Stimulated activated effector memory CD8-positive, alpha-beta T cell treated with anti-CD3 and anti-CD28 coated beads, Interleukin-12 subunit alpha, Interleukin-12 subunit beta, amount 100 ng/mL, for 72 hours (primary cell): ENCODE measurements at regions not wholly inside any gene's neighbourhood (a gene's known extent, or its start where the extent isn't known, plus 50 kb on each side); places are given as distances from the start of the nearest gene placed in this dataset.

Experiments
- ATAC-seq: fragments of 150-1000 bp; cut with Tn5 transposase; 2 replicates; pipeline ENCODE4 v1.10.0; 2021
- DNase-seq, 2 donors: peaks; one replicate each; pipeline ENCODE4 v3.0.0; 2021 to 2022; ENCODE audit warnings: low spot score in 2 of 2
- H3K27ac Mint-ChIP-seq: one replicate; pipeline ENCODE4 v1.8.0; 2022; ENCODE audit warnings: mild to moderate bottlenecking, mixed read lengths
- H3K36me3 Mint-ChIP-seq: one replicate; pipeline ENCODE4 v1.8.0; 2022; ENCODE audit warnings: mild to moderate bottlenecking, mixed read lengths
- H3K4me1 Mint-ChIP-seq: one replicate; pipeline ENCODE4 v1.8.0; 2022; ENCODE audit warnings: mixed read lengths
- H3K4me3 Mint-ChIP-seq: one replicate; pipeline ENCODE4 v1.8.0; 2022; ENCODE audit warnings: mild to moderate bottlenecking, mixed read lengths
- H3K9me3 Mint-ChIP-seq: one replicate; pipeline ENCODE4 v1.8.0; 2022; ENCODE audit warnings: mixed read lengths

- no peak for ATAC-seq
- H3K9me3 Mint-ChIP-seq = peaks cover 14% of the 10 kb centered on the region
- H3K27ac Mint-ChIP-seq = no peak overlapping the region
- no peaks in the 10 kb centered on the region for H3K4me1 Mint-ChIP-seq
- H3K4me3 Mint-ChIP-seq = no peak overlapping the region
- H3K36me3 Mint-ChIP-seq = no peaks in the 10 kb centered on the region
- DNase-seq = no peak
Measured at GRCh38 chr2:149849136-149849535, 261.6 kb upstream of the MMADHC start.

GRCh38 chr2:149841396-149841795 lies 253.8 kb upstream of the MMADHC start:
- ATAC-seq = no peak
- no peak for DNase-seq
- H3K4me3 Mint-ChIP-seq = no peak overlapping the region
- H3K4me1 Mint-ChIP-seq = no peaks in the 10 kb centered on the region
- no peaks in the 10 kb centered on the region for H3K36me3 Mint-ChIP-seq
- H3K9me3 Mint-ChIP-seq = peaks cover 6% of the 10 kb centered on the region
- H3K27ac Mint-ChIP-seq = no peak overlapping the region

GRCh38 chr2:149832324-149832723 lies 244.7 kb upstream of the MMADHC start:
- DNase-seq (no peak), ATAC-seq (no peak)
- H3K9me3 Mint-ChIP-seq = peaks cover 4% of the 10 kb centered on the region
- no peak overlapping the region for H3K4me3 Mint-ChIP-seq
- no peaks in the 10 kb centered on the region for H3K36me3 Mint-ChIP-seq
- H3K4me1 Mint-ChIP-seq = no peaks in the 10 kb centered on the region
- H3K27ac Mint-ChIP-seq = no peak overlapping the region

- DNase-seq (no peak), ATAC-seq (no peak)
- H3K27ac Mint-ChIP-seq = no peak overlapping the region
- no peaks in the 10 kb centered on the region for H3K36me3 Mint-ChIP-seq
- no peak overlapping the region for H3K4me3 Mint-ChIP-seq
- H3K9me3 Mint-ChIP-seq = peaks cover 4% of the 10 kb centered on the region
- H3K4me1 Mint-ChIP-seq = no peaks in the 10 kb centered on the region
Measured at GRCh38 chr2:149828520-149829210, 241.1 kb upstream of the MMADHC start.

- no peak overlapping the region for H3K27ac Mint-ChIP-seq
- no peaks in the 10 kb centered on the region for H3K36me3 Mint-ChIP-seq
- DNase-seq = no peak
- peaks cover 4% of the 10 kb centered on the region for H3K9me3 Mint-ChIP-seq
- no peak for ATAC-seq
- no peak overlapping the region for H3K4me3 Mint-ChIP-seq
- no peaks in the 10 kb centered on the region for H3K4me1 Mint-ChIP-seq
Measured at GRCh38 chr2:149827585-149828126, 240.1 kb upstream of the MMADHC start.

GRCh38 chr2:149826471-149827125 lies 239.0 kb upstream of the MMADHC start:
- Mint-ChIP-seq H3K4me3 (no peak overlapping the region), H3K27ac (no peak overlapping the region), H3K4me1 (no peaks in the 10 kb centered on the region), H3K36me3 (no peaks in the 10 kb centered on the region), H3K9me3 (peaks cover 4% of the 10 kb centered on the region)
- ATAC-seq (no peak), DNase-seq (no peak)

GRCh38 chr2:149825473-149825872 lies 237.9 kb upstream of the MMADHC start:
- ATAC-seq (no peak), DNase-seq (no peak)
- Mint-ChIP-seq H3K4me3 (no peak overlapping the region), H3K36me3 (no peaks in the 10 kb centered on the region), H3K9me3 (peaks cover 4% of the 10 kb centered on the region), H3K4me1 (no peaks in the 10 kb centered on the region), H3K27ac (no peak overlapping the region)

- Mint-ChIP-seq H3K36me3 (no peaks in the 10 kb centered on the region), H3K27ac (no peak overlapping the region), H3K9me3 (peaks cover 4% of the 10 kb centered on the region), H3K4me1 (no peaks in the 10 kb centered on the region), H3K4me3 (no peak overlapping the region)
- no peak for DNase-seq
- ATAC-seq = no peak
Measured at GRCh38 chr2:149824136-149824535, 236.6 kb upstream of the MMADHC start.

- no peaks in the 10 kb centered on the region for H3K4me1 Mint-ChIP-seq
- ATAC-seq (no peak), DNase-seq (no peak)
- H3K27ac Mint-ChIP-seq = no peak overlapping the region
- H3K4me3 Mint-ChIP-seq = no peak overlapping the region
- no peaks in the 10 kb centered on the region for H3K36me3 Mint-ChIP-seq
- peaks cover 3% of the 10 kb centered on the region for H3K9me3 Mint-ChIP-seq
Measured at GRCh38 chr2:149819356-149819957, 231.9 kb upstream of the MMADHC start.

- DNase-seq (no peak), ATAC-seq (no peak)
- Mint-ChIP-seq H3K9me3 (peaks cover 6% of the 10 kb centered on the region), H3K4me1 (no peaks in the 10 kb centered on the region), H3K36me3 (no peaks in the 10 kb centered on the region), H3K4me3 (no peak overlapping the region), H3K27ac (no peak overlapping the region)
Measured at GRCh38 chr2:149816756-149817551, 229.4 kb upstream of the MMADHC start.

- H3K27ac Mint-ChIP-seq = no peak overlapping the region
- DNase-seq (no peak), ATAC-seq (no peak)
- H3K9me3 Mint-ChIP-seq = peaks cover 6% of the 10 kb centered on the region
- no peaks in the 10 kb centered on the region for H3K4me1 Mint-ChIP-seq
- H3K4me3 Mint-ChIP-seq = no peak overlapping the region
- H3K36me3 Mint-ChIP-seq = no peaks in the 10 kb centered on the region
Measured at GRCh38 chr2:149815941-149816340, 228.4 kb upstream of the MMADHC start.

- ATAC-seq (no peak), DNase-seq (no peak)
- H3K36me3 Mint-ChIP-seq = no peaks in the 10 kb centered on the region
- no peak overlapping the region for H3K4me3 Mint-ChIP-seq
- no peak overlapping the region for H3K27ac Mint-ChIP-seq
- no peaks in the 10 kb centered on the region for H3K4me1 Mint-ChIP-seq
- peaks cover 8% of the 10 kb centered on the region for H3K9me3 Mint-ChIP-seq
Measured at GRCh38 chr2:149814901-149815300, 227.3 kb upstream of the MMADHC start.

- H3K4me3 Mint-ChIP-seq = no peak overlapping the region
- H3K27ac Mint-ChIP-seq = no peak overlapping the region
- peaks cover 13% of the 10 kb centered on the region for H3K9me3 Mint-ChIP-seq
Measured at GRCh38 chr2:149814049-149814448, 226.5 kb upstream of the MMADHC start.

GRCh38 chr2:149808556-149808955 lies 221.0 kb upstream of the MMADHC start:
- H3K4me3 Mint-ChIP-seq = no peak overlapping the region
- no peak for DNase-seq
- H3K4me1 Mint-ChIP-seq = no peaks in the 10 kb centered on the region
- peaks cover 10% of the 10 kb centered on the region for H3K9me3 Mint-ChIP-seq
- H3K27ac Mint-ChIP-seq = no peak overlapping the region
- no peak for ATAC-seq
- no peaks in the 10 kb centered on the region for H3K36me3 Mint-ChIP-seq

More at GRCh38 chr2:149814049-149814448, 226.5 kb upstream of the MMADHC start:
- no peaks in the 10 kb centered on the region for H3K36me3 Mint-ChIP-seq
- DNase-seq (no peak), ATAC-seq (no peak)
- H3K4me1 Mint-ChIP-seq = no peaks in the 10 kb centered on the region

- H3K4me1 Mint-ChIP-seq = no peaks in the 10 kb centered on the region
- peaks cover 7% of the 10 kb centered on the region for H3K9me3 Mint-ChIP-seq
- DNase-seq = no peak
- H3K27ac Mint-ChIP-seq = no peak overlapping the region
- no peak overlapping the region for H3K4me3 Mint-ChIP-seq
- no peaks in the 10 kb centered on the region for H3K36me3 Mint-ChIP-seq
- no peak for ATAC-seq
Measured at GRCh38 chr2:149806651-149807050, 219.1 kb upstream of the MMADHC start.
